HUES6 (cell line): ENCODE measurements at regions not wholly inside any gene's neighbourhood (a gene's known extent, or its start where the extent isn't known, plus 50 kb on each side); places are given as distances from the start of the nearest gene placed in this dataset.

Experiments used
- H3K27ac ChIP-seq: 2 replicates; pipeline ENCODE4 v1.7.0; 2013; ENCODE audit warnings: low read depth, mild to moderate bottlenecking, low read length, inconsistent platforms
- H3K27me3 ChIP-seq: 2 replicates; pipeline ENCODE4 v1.6.1; 2013; ENCODE audit warnings: low read length; ENCODE audit not compliant: control insufficient read depth, insufficient read depth
- H3K36me3 ChIP-seq: 2 replicates; pipeline ENCODE4 v1.6.1; 2013; ENCODE audit warnings: low read length; ENCODE audit not compliant: control insufficient read depth, insufficient read depth
- H3K4me1 ChIP-seq: 2 replicates; pipeline ENCODE4 v1.6.1; 2013; ENCODE audit warnings: low read length; ENCODE audit not compliant: control insufficient read depth, insufficient read depth
- H3K4me3 ChIP-seq: 2 replicates; pipeline ENCODE4 v1.5.1; 2013; ENCODE audit warnings: low read depth, low read length
- H3K9ac ChIP-seq: one replicate; pipeline ENCODE4 v1.6.1; 2013; ENCODE audit warnings: mild to moderate bottlenecking, low read length
- H3K9me3 ChIP-seq: 2 replicates; pipeline ENCODE4 v1.6.1; 2013; ENCODE audit warnings: low read depth, low read length; ENCODE audit not compliant: control insufficient read depth, insufficient read depth

DNA sequence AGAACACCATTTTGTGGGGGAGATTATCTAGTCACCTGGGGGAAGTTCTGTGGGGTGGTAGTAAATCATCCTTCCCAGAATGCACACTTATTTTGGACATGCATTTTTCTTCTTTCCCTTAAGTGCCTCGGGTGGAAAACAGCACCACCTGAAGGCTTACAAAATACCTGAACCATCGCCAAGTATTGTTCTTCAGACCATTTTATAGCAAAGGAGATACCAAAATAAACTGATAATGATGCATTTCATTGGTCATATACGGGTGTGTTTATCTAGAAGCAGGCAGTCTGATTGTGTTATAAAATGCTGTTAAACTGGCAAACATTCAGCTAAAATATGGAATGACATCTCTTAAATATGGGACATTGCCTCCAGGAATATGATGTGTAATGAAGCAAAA lies 1034.7 kb downstream of the SLITRK1 start:
- Histone ChIP-seq H3K9ac (no peak overlapping the region), H3K4me3 (no peak overlapping the region), H3K36me3 (no peaks in the 10 kb centered on the region), H3K27me3 (no peaks in the 10 kb centered on the region), H3K27ac (no peak overlapping the region), H3K4me1 (no peaks in the 10 kb centered on the region), H3K9me3 (no peaks in the 10 kb centered on the region)

DNA sequence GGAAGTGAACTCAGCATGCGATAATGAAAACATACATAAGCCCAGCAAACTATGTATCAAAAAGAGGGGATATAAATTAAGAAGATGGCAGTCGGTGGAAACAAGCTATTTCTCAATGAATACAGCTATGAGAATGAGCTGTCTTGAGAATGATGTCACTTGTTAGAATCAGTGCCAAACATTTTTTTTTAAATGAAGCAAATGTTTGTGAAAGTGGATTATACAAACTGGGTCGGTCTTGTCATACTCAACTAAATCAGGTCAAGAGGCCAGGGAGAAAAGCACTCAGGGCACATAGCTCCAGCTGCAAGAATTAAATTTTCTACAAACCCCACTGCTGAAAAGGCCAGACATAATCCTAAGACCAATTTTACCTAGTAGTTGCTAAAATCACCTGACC lies 1048.4 kb downstream of the SLITRK1 start:
- no peak overlapping the region for H3K4me3 ChIP-seq
- no peak overlapping the region for H3K9ac ChIP-seq
- H3K4me1 ChIP-seq = no peaks in the 10 kb centered on the region
- no peaks in the 10 kb centered on the region for H3K36me3 ChIP-seq
- no peak overlapping the region for H3K27ac ChIP-seq
- no peaks in the 10 kb centered on the region for H3K9me3 ChIP-seq
- H3K27me3 ChIP-seq = no peaks in the 10 kb centered on the region

DNA sequence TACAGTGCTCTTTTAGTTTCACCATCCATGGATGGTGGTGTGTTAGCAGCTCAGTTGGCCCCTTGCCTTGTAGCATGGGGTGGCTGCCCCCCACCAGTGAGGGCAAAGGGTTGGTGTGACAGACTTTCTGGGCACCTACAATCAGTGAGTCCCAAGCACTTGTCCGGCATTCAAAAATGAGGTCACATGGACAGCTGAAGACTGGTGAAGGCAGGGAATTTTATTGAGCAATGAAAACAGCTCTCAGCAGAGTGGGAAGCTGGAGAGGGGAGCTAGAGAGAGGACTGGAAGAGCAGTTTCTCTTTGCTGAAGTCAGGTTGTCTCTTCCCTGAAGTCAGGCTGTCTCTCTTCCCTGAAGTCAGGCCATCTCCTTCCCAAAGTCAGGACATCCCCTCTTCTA lies 1053.2 kb downstream of the SLITRK1 start:
- H3K9me3 ChIP-seq = no peaks in the 10 kb centered on the region

DNA sequence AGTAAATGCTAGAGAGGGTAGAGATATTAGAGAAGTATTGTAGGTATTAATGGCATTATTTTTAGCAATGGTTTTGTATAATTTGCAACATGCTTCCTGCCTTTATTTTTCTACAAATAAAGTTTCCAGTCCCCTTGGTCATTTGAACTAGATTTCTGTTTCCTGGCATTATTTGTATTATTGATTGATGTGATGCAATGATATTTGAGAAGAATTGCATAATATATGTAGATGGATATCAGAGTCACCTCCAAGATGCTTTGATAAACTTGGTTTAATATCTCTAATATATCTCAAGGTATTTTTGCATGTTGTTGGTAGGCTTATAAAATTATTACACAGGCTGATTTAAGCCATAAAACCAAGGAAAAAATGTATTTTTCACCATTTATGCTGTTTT lies 1054.5 kb downstream of the SLITRK1 start:
- H3K4me3 ChIP-seq = no peak overlapping the region

More for the DNA sequence above, 1053.2 kb downstream of the SLITRK1 start:
- H3K27ac ChIP-seq = no peak overlapping the region
- no peaks in the 10 kb centered on the region for H3K27me3 ChIP-seq
- H3K4me3 ChIP-seq = no peak overlapping the region
- H3K4me1 ChIP-seq = no peaks in the 10 kb centered on the region
- H3K9ac ChIP-seq = no peak overlapping the region
- no peaks in the 10 kb centered on the region for H3K36me3 ChIP-seq

DNA sequence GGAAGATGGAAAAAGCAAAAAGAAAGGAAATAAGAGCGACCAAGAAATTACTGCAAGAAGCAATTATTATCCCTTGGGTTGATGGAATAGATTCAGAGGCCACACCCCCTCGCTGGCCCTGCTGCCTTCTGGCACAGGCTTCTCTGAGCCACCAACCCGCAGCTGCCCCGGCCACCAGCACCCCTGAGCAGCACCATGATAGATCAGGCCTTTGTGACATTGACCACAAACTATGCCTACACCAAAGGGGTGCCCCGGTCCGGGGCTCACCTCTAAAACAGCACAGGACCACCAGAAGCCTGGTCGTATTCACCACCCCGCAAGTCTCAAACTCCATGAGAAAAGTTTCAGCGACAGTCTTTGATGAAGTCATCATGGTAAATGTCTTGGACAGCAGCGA lies 1059.3 kb downstream of the SLITRK1 start:
- Histone ChIP-seq H3K36me3 (no peaks in the 10 kb centered on the region), H3K27ac (no peak overlapping the region), H3K4me3 (no peak overlapping the region), H3K9me3 (0 out of 2 replicates have a peak, but pooled peaks cover 2% of the 10 kb centered on the region), H3K4me1 (no peaks in the 10 kb centered on the region), H3K9ac (no peak overlapping the region), H3K27me3 (no peaks in the 10 kb centered on the region)

More for the DNA sequence above, 1054.5 kb downstream of the SLITRK1 start:
- Histone ChIP-seq H3K27ac (no peak overlapping the region), H3K9me3 (no peaks in the 10 kb centered on the region), H3K9ac (no peak overlapping the region), H3K4me1 (no peaks in the 10 kb centered on the region), H3K27me3 (no peaks in the 10 kb centered on the region), H3K36me3 (no peaks in the 10 kb centered on the region)

DNA sequence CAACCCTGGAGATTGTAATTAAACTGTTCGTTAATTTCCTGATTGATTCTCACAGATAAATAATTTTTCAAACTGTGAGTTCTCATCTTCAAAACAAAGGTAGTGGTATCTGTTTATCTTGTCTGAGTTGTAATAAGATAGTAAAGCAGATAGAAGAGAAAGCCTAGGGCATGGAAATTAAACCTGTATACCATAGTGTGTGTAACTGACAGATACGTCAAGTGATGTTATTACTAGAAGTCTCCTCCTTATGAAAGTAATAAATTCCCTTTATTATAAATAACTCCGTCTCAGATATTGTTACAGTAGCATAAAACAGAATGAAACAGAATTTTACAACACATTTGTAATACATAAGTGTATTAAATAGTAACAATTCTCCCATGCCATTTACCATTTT lies 1065.1 kb downstream of the SLITRK1 start:
- Histone ChIP-seq H3K9me3 (0 out of 2 replicates have a peak, but pooled peaks cover 2% of the 10 kb centered on the region), H3K9ac (no peak overlapping the region), H3K36me3 (no peaks in the 10 kb centered on the region), H3K4me3 (no peak overlapping the region), H3K27me3 (no peaks in the 10 kb centered on the region), H3K4me1 (no peaks in the 10 kb centered on the region), H3K27ac (no peak overlapping the region)

DNA sequence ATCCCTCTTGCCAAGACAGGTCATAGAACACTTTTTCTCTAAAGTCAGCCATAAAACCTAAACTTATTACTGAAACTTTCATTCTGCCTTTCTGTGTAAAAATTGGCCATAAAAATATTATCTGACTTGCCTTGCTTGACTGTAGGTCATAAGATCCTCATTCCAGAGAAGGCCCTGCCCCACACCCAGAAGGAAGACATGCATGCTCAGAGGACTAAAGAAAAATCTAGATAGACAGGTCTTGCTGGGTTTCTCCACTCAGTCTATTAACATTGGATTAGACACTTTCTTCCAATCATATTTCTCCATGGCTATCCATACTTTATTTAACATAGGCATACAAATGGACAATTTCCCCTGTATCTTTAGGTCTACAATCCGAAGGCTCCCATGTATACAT lies 1066.5 kb downstream of the SLITRK1 start:
- H3K4me3 ChIP-seq = no peak overlapping the region
- H3K9ac ChIP-seq = no peak overlapping the region
- H3K27ac ChIP-seq = no peak overlapping the region
- H3K4me1 ChIP-seq = no peaks in the 10 kb centered on the region
- 0 out of 2 replicates have a peak, but pooled peaks cover 4% of the 10 kb centered on the region for H3K9me3 ChIP-seq
- no peaks in the 10 kb centered on the region for H3K36me3 ChIP-seq
- no peaks in the 10 kb centered on the region for H3K27me3 ChIP-seq

DNA sequence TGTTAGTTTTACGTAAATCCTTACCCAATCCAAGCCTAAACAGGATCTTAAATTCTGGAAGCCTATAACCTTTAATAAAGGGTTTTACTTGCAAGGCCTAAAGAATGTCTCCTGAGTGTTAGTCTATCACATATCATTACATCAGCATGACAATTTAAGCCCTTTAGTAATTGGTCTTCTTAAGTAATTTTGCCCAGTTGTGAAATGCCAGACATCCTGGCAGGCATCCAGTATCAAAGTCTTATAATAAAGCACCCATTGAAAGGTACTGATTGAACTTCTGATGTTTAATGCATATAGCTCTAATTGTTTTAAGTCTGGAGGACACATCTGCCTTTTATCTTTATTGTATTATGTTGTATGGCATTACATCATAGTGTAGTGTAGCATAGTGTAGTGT lies 1078.9 kb downstream of the SLITRK1 start:
- Histone ChIP-seq H3K36me3 (no peaks in the 10 kb centered on the region), H3K9me3 (no peaks in the 10 kb centered on the region), H3K4me1 (no peaks in the 10 kb centered on the region), H3K27ac (no peak overlapping the region), H3K4me3 (no peak overlapping the region), H3K9ac (no peak overlapping the region), H3K27me3 (no peaks in the 10 kb centered on the region)

DNA sequence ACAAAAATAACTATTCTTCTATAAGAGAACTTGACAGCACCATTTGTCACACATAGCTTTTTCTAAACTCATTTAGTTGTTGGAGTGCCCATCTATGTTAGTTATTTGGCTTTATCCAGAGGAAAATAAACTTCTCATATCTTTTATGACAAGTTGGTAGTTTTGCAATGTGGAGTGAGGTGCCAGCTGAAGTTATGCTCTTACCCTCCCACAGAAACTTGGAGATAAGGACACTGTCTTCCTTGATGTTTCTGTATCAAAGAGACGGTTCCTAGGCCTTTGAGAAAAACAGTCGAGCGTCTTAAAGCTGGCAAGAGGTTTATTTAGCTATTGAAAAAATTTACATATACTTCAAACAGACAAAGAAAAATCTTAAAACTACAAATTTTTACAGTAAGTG lies 1079.7 kb downstream of the SLITRK1 start:
- H3K9ac ChIP-seq = no peak overlapping the region
- H3K36me3 ChIP-seq = no peaks in the 10 kb centered on the region
- H3K27me3 ChIP-seq = no peaks in the 10 kb centered on the region
- H3K4me1 ChIP-seq = no peaks in the 10 kb centered on the region; the same call in 1 of the 2 replicates
- H3K4me3 ChIP-seq = no peak overlapping the region
- no peak overlapping the region for H3K27ac ChIP-seq
- H3K9me3 ChIP-seq = no peaks in the 10 kb centered on the region

DNA sequence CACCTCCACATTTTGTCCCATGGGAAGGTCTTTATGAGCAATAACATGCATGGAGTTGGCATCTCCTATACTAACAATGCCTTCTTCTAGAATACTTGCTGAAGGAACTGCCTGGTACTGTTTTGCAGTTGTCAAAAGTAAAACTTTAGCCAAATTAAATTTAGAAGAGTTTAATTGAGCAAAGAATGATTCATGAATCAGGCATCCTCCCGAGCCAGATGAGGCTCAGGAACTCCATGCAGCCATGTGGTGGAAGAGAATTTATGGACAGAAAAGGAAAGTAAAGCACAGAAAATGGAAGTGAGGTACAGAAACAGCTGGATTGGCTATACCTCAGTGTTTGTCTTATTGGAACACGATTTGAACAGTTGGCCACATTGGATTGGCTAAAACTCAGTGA lies 1081.9 kb downstream of the SLITRK1 start:
- Histone ChIP-seq H3K9me3 (no peaks in the 10 kb centered on the region), H3K9ac (no peak overlapping the region), H3K27me3 (no peaks in the 10 kb centered on the region), H3K4me1 (no peaks in the 10 kb centered on the region; the same call in 1 of the 2 replicates), H3K36me3 (no peaks in the 10 kb centered on the region), H3K27ac (no peak overlapping the region), H3K4me3 (no peak overlapping the region)

DNA sequence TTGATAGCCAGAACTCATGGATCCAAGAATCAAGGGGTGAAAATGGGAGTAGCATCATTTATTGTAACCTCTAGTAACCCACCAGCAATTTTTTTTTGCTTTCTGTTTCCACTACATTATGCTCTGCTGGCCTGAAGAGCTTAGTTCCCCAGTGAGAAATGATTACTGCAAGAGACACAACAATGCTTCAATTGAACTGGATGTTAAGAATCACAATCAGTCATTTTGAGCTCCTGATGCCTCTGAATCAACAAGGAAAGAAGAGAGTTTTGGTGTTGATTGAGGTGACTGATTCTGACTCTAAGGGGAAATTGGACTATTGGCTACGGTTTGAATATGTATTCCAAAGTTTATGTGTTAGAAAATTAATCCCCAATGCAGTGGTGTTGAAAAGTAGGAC lies 1084.4 kb downstream of the SLITRK1 start:
- H3K4me3 ChIP-seq = no peak overlapping the region
- H3K9ac ChIP-seq = no peak overlapping the region
- H3K4me1 ChIP-seq = no peaks in the 10 kb centered on the region; the same call in 1 of the 2 replicates
- H3K9me3 ChIP-seq = no peaks in the 10 kb centered on the region
- no peaks in the 10 kb centered on the region for H3K27me3 ChIP-seq
- H3K36me3 ChIP-seq = no peaks in the 10 kb centered on the region
- no peak overlapping the region for H3K27ac ChIP-seq

DNA sequence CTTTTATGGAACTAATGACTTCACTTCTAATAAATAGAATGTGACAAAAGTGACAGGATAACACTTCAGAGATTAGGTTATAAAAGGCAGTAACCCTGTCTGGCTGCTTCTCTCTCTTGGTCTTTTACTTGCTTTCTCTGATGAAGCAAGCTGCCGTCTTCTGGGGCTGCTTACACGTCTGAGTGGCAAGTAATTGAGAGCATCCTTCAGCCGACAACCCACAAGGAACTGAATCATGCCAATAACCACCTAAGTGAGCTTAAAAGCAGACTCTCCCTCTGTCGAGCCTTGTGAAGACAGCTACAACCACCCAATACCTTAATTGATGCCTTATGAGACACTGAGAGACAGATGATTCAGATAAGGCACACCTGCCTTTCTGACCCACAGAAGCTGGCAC lies 1091.2 kb downstream of the SLITRK1 start:
- no peaks in the 10 kb centered on the region for H3K9me3 ChIP-seq
- no peaks in the 10 kb centered on the region for H3K36me3 ChIP-seq
- H3K9ac ChIP-seq = no peak overlapping the region
- no peak overlapping the region for H3K27ac ChIP-seq
- no peaks in the 10 kb centered on the region for H3K4me1 ChIP-seq
- H3K27me3 ChIP-seq = no peaks in the 10 kb centered on the region
- H3K4me3 ChIP-seq = no peak overlapping the region
